Breast epithelium (tissue), 3 donors: ENCODE measurements at regions not wholly inside any gene's neighbourhood (a gene's known extent, or its start where the extent isn't known, plus 50 kb on each side); places are given as distances from the start of the nearest gene placed in this dataset.

Experiments
- CTCF ChIP-seq, 3 donors: fragments of 450-650 bp; IDR thresholded peaks; one replicate each; pipeline ENCODE4 v1.5.1; 2016 to 2017; ENCODE audit warnings: antibody characterized with exemption in 3 of 3, mild to moderate bottlenecking in 3 of 3, moderate library complexity in 3 of 3
- POLR2A ChIP-seq: fragments of 450-650 bp; IDR thresholded peaks from one replicate; pipeline ENCODE4 v1.6.1; 2016; ENCODE audit warnings: antibody characterized with exemption, mild to moderate bottlenecking, moderate library complexity

DNA sequence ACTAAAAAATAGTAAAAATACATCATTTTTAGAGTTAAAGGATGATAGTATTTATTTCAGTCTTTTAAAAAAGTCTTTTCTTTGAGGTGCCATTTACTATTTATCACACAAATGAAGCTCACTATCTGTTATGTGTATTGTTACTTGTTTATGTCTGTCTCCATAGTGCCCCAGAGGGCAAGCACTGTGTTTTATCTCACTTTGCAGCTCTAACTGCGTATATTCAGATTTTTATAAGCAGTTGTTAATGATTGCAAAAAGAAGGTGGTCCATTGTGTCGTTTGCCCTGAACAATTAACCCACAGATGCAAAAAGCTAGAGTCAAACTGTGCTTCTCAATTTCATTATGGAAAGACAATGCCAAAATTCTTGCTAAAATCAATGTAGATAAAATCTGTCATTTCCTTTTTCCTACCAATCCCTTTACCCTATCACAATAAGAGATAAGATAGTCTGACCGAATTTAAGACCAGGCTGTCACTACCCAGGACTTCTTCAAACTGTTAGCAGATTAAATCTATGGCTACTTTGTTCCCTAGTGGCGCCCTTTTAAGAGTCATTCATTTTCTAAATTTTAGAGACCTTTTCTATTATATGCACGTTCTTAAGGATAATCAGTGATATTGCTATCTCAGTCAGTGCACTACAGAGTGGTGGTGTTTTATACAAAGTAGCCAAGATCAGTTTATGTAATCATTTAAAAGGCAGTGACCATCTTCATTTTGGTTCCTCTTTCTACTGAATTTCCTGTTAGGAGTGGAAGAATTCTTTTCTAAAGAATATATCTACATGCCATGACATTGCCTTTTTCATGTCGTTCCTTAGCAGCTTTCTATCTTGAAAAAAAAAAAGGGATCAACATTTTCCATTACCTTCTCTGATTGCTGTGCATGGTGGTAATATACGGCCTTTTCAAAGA lies 133.1 kb upstream of the PRDM1 start:
- TF ChIP-seq CTCF (IDR thresholded peaks at IDR 0.05), result no peak
- no peak for TF ChIP-seq POLR2A
